DOHH2 (cell line): ENCODE measurements at regions not wholly inside any gene's neighbourhood (a gene's known extent, or its start where the extent isn't known, plus 50 kb on each side); places are given as distances from the start of the nearest gene placed in this dataset.

Experiments used
- CTCF ChIP-seq: fragments of 200-600 bp; sonication (generic); IDR thresholded peaks from one replicate; pipeline ENCODE4 v1.5.1; 2014; ENCODE audit warnings: antibody characterized with exemption, mild to moderate bottlenecking, low read depth, low read length; ENCODE audit not compliant: poor library complexity, severe bottlenecking
- EZH2phosphoT487 ChIP-seq: fragments of 200-600 bp; sonication (generic); IDR thresholded peaks from 2 replicates; pipeline ENCODE4 v1.6.1; 2017; ENCODE audit warnings: borderline replicate concordance, mild to moderate bottlenecking, antibody characterized with exemption, low read length, moderate library complexity, mixed read lengths

- TF ChIP-seq CTCF (no peak), EZH2phosphoT487 (no peak)
Measured at GRCh38 chr5:104635227-104635626, 1072.6 kb upstream of the NUDT12 start.
